NCI-H2196 treated with DMSO at 0.1 percent for 48 hours (cell line): ENCODE measurements at regions not wholly inside any gene's neighbourhood (a gene's known extent, or its start where the extent isn't known, plus 50 kb on each side); places are given as distances from the start of the nearest gene placed in this dataset.

Source experiments
- DNase-seq: peaks from one replicate; lab custom pipeline; 2025; ENCODE audit not compliant: unreplicated experiment; lab: John Stamatoyannopoulos, UW

- no peak for DNase-seq
These were observed 129.6 kb downstream of the SNAPC1 start for GRCh38 chr14:61891810-61892209.

- DNase-seq: no peak
These were observed 131.2 kb downstream of the SNAPC1 start for GRCh38 chr14:61893371-61893940.

GRCh38 chr14:61894452-61895077 lies 132.3 kb downstream of the SNAPC1 start:
- peak; percentile 34 for DNase-seq

- no peak for DNase-seq
These were observed 135.1 kb downstream of the SNAPC1 start for GRCh38 chr14:61897300-61897699.

GRCh38 chr14:61898568-61898967 lies 136.3 kb downstream of the SNAPC1 start:
- DNase-seq: no peak

GRCh38 chr14:61899497-61899896 lies 137.3 kb downstream of the SNAPC1 start:
- DNase-seq: no peak

GRCh38 chr14:61904946-61905345 lies 142.7 kb downstream of the SNAPC1 start:
- no peak for DNase-seq

- no peak for DNase-seq
These were observed 149.4 kb downstream of the SNAPC1 start for GRCh38 chr14:61911574-61911973.

GRCh38 chr14:61918998-61919397 lies 156.8 kb downstream of the SNAPC1 start:
- no peak for DNase-seq

- DNase-seq: no peak
These were observed 161.1 kb downstream of the SNAPC1 start for GRCh38 chr14:61923348-61923747.

GRCh38 chr14:61925043-61925442 lies 162.8 kb downstream of the SNAPC1 start:
- no peak for DNase-seq

GRCh38 chr14:61925732-61926435 lies 163.7 kb downstream of the SNAPC1 start:
- DNase-seq: no peak

- DNase-seq: no peak
These were observed 164.8 kb downstream of the SNAPC1 start for GRCh38 chr14:61927060-61927459.

- no peak for DNase-seq
These were observed 165.3 kb downstream of the SNAPC1 start for GRCh38 chr14:61927520-61927919.

- DNase-seq: no peak
These were observed 166.1 kb downstream of the SNAPC1 start for GRCh38 chr14:61928300-61928699.

- no peak for DNase-seq
These were observed 166.5 kb downstream of the SNAPC1 start for GRCh38 chr14:61928701-61929100.

- DNase-seq: no peak
These were observed 167.4 kb downstream of the SNAPC1 start for GRCh38 chr14:61929651-61930050.

- DNase-seq: no peak
These were observed 168.1 kb downstream of the SNAPC1 start for GRCh38 chr14:61930101-61930857.

- no peak for DNase-seq
These were observed 170.8 kb downstream of the SNAPC1 start for GRCh38 chr14:61932974-61933373.

GRCh38 chr14:61934385-61934784 lies 172.2 kb downstream of the SNAPC1 start:
- DNase-seq: no peak

- DNase-seq: no peak
These were observed 177.6 kb downstream of the SNAPC1 start for GRCh38 chr14:61939776-61940175.
